Neutrophil (primary cell): ENCODE measurements at regions not wholly inside any gene's neighbourhood (a gene's known extent, or its start where the extent isn't known, plus 50 kb on each side); places are given as distances from the start of the nearest gene placed in this dataset.

Experiments used
- H3K27ac ChIP-seq: fragments of 200-600 bp; sonication (generic); 2 replicates; pipeline ENCODE4 v1.5.1; 2016; ENCODE audit warnings: mild to moderate bottlenecking, moderate library complexity
- H3K27me3 ChIP-seq: fragments of 200-600 bp; sonication (generic); 2 replicates; pipeline ENCODE4 v1.6.0; 2016; ENCODE audit warnings: mild to moderate bottlenecking
- H3K36me3 ChIP-seq: fragments of 200-600 bp; sonication (generic); 2 replicates; pipeline ENCODE4 v1.5.1; 2017
- H3K4me1 ChIP-seq, 2 experiments: fragments of 200-600 bp in 1 of 2; sonication (generic) in 1 of 2; 1 replicate in 1 of 2; 2 replicates in 1 of 2; pipeline versions ENCODE4 v1.5.1 to v1.6.1; 2013 to 2016; ENCODE audit warnings: low read depth in 1 of 2, low read length in 1 of 2, mild to moderate bottlenecking in 1 of 2, moderate library complexity in 1 of 2; ENCODE audit not compliant: control insufficient read depth in 1 of 2, insufficient read depth in 1 of 2
- H3K4me3 ChIP-seq, 2 experiments: fragments of 200-600 bp in 1 of 2; sonication (generic) in 1 of 2; 1 replicate in 1 of 2; 2 replicates in 1 of 2; pipeline ENCODE4 v1.5.1; 2013 to 2016; ENCODE audit warnings: low read depth in 1 of 2, low read length in 1 of 2, mild to moderate bottlenecking in 1 of 2, moderate library complexity in 1 of 2
- H3K9me3 ChIP-seq: fragments of 200-600 bp; sonication (generic); 2 replicates; pipeline ENCODE4 v1.5.1; 2016
- TF ChIP-seq, protein P1 (sequence below): fragments of 200-600 bp; sonication (generic); IDR thresholded peaks from 2 replicates; pipeline ENCODE4 v1.5.1; 2016; ENCODE audit warnings: antibody characterized with exemption

DNA sequence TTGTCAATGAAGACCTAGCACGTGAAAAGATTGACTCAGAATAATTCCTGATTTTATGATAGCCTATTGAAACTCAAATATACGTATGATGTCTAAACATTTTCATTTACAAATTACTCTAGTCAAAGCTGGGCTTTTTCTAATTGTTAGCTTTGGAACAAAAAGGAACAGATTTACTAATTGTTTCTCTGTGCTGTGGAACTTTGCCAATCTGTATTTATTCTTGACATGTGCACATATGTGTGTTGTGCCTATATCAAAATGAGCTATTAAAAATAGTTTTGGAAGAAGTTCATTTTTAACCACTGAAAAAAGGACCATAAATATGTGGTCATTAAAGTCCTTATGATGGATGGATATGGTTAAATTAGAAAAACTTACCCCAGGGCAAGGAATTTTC lies 85.4 kb upstream of the PACRGL start:
- H3K4me1 ChIP-seq: peaks cover 3 to 6% of the 10 kb centered on the region in 2 experiments
- no peaks in the 10 kb centered on the region for H3K36me3 ChIP-seq
- TF ChIP-seq, protein P1, sequence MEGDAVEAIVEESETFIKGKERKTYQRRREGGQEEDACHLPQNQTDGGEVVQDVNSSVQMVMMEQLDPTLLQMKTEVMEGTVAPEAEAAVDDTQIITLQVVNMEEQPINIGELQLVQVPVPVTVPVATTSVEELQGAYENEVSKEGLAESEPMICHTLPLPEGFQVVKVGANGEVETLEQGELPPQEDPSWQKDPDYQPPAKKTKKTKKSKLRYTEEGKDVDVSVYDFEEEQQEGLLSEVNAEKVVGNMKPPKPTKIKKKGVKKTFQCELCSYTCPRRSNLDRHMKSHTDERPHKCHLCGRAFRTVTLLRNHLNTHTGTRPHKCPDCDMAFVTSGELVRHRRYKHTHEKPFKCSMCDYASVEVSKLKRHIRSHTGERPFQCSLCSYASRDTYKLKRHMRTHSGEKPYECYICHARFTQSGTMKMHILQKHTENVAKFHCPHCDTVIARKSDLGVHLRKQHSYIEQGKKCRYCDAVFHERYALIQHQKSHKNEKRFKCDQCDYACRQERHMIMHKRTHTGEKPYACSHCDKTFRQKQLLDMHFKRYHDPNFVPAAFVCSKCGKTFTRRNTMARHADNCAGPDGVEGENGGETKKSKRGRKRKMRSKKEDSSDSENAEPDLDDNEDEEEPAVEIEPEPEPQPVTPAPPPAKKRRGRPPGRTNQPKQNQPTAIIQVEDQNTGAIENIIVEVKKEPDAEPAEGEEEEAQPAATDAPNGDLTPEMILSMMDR: no peak
- no peak overlapping the region for H3K27ac ChIP-seq
- no peak overlapping the region for H3K4me3 ChIP-seq
- H3K9me3 ChIP-seq: no peaks in the 10 kb centered on the region
- peaks cover 4% of the 10 kb centered on the region for H3K27me3 ChIP-seq

DNA sequence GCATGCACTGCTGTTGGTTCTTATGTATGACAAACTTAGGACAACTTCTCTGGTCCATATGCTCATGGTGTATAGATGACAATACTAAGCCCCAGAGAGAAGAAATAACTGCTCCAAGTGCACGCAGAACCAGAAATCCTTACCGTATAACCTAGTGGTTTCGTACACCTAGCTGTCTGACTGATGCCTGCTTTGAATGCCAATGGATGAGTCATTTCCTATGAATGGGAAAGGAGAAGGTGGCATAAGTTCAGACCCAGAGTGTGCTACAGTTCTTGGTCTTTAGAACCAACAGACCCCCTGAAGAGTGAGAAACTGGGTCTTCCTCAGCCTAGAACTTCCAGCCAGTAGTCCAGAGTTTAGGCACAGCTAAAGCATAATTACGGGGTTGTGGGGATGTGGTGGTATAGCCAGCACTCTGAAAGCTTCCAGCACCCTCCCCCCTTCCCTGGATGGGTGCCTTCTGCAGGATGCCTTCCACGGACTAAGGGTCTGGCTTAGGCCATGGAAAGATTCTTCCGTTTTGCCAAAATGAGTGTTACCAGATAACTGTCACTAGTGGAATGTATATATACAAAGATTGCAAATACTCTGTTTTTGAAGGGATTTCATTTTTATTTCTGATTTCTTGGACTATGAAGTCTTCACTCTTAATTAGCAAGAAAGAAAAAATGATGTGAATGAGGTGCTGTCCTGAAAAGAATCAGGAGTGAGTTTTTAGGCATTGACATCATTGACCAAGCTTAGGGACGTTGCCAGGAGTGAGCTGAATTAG lies 84.6 kb upstream of the PACRGL start:
- Histone ChIP-seq H3K27me3 (peaks cover 4% of the 10 kb centered on the region), H3K27ac (no peak overlapping the region), H3K36me3 (no peaks in the 10 kb centered on the region), H3K9me3 (no peaks in the 10 kb centered on the region), H3K4me1 (peaks cover 3 to 6% of the 10 kb centered on the region in 2 experiments), H3K4me3 (no peak overlapping the region)
- TF ChIP-seq, protein P1: no peak

DNA sequence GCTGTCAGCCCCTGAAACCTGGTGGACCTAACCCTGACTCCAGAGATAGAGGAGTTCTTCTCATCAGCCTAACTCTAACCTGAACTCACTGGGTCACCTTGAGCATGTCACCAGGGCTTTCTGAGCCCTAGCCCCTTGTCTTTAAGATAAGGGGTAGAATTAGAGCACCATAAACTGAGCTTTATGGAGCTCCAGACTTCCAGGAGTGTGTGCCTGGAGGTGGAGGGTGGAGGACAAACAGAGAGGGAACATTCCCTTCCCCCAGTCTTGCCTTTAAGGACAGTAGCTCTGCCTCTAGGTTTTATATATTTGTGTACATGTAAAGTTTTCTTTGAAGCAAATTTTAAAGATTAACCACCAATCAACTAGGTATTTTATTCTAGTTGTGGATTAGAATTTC lies 83.9 kb upstream of the PACRGL start:
- H3K27me3 ChIP-seq: peaks cover 4% of the 10 kb centered on the region
- H3K36me3 ChIP-seq: no peaks in the 10 kb centered on the region
- peaks cover 3 to 6% of the 10 kb centered on the region in 2 experiments for H3K4me1 ChIP-seq
- no peaks in the 10 kb centered on the region for H3K9me3 ChIP-seq
- TF ChIP-seq, protein P1: no peak
- no peak overlapping the region for H3K4me3 ChIP-seq
- no peak overlapping the region for H3K27ac ChIP-seq

DNA sequence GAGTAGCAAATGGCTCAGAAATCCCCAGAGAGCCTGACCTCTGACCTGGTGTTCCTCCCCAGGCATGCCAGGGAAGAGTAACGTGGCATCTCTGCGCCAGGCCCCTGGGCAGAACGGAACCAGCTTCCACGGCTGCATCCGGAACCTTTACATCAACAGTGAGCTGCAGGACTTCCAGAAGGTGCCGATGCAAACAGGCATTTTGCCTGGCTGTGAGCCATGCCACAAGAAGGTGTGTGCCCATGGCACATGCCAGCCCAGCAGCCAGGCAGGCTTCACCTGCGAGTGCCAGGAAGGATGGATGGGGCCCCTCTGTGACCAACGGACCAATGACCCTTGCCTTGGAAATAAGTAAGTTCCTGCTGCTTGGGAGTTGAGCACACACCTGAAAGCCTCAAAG lies 83.4 kb upstream of the PACRGL start:
- H3K27ac ChIP-seq: no peak overlapping the region
- H3K36me3 ChIP-seq: no peaks in the 10 kb centered on the region
- no peak overlapping the region for H3K4me3 ChIP-seq
- TF ChIP-seq, protein P1: no peak
- H3K9me3 ChIP-seq: no peaks in the 10 kb centered on the region
- H3K4me1 ChIP-seq: peaks cover 3 to 6% of the 10 kb centered on the region in 2 experiments
- H3K27me3 ChIP-seq: peaks cover 4% of the 10 kb centered on the region

DNA sequence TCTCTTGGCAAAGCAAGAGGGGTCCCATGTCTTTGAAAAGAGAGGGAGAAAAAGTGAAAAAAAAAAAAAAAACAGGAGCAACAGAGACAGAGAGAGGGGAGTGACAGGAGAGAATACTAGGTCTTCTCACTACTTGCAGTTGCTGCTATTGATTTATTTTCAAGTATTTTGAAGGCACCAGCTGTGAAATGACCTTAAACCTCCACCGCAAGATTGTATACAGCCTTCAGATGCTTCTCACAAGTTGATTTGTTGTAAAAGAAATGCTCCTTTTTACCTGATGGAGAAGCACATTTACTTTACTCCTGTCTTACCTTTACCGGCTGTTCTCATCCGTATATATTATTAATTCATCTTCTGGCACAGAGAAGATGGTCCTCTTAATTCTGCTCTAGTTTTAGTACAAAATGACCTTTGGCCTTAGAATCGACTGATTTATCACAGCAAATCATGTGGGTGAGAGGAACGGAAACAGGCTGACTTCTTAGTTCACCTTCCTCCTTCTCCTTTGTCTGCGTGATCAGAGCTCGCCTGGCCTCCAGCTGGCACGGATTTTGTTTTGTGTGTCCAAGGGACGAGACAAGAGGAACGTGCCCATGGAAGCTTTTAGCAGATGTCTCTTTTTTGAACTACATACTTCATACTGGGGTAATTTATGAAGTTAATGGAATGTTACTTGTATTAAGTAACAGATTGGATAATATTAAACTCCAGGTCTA lies 82.4 kb upstream of the PACRGL start:
- H3K36me3 ChIP-seq: no peaks in the 10 kb centered on the region
- H3K27ac ChIP-seq: no peak overlapping the region
- peaks cover 3 to 6% of the 10 kb centered on the region in 2 experiments for H3K4me1 ChIP-seq

More for the DNA sequence above, 82.4 kb upstream of the PACRGL start:
- TF ChIP-seq, protein P1: no peak
- Histone ChIP-seq H3K4me3 (no peak overlapping the region), H3K27me3 (peaks cover 4% of the 10 kb centered on the region), H3K9me3 (no peaks in the 10 kb centered on the region)
